ENCODE measurements at regions not wholly inside any gene's neighbourhood (a gene's known extent, or its start where the extent isn't known, plus 50 kb on each side); places are given as distances from the start of the nearest gene placed in this dataset.

- no peak for TF ChIP-seq PHF8 (conservative IDR thresholded peaks at IDR 0.05; ENCODE audit: low read depth, low read length)
Measured at GRCh38 chr17:77756846-77757560, 201.5 kb upstream of the TNRC6C start (continued).
